A549 (cell line): ENCODE measurements at regions not wholly inside any gene's neighbourhood (a gene's known extent, or its start where the extent isn't known, plus 50 kb on each side); places are given as distances from the start of the nearest gene placed in this dataset.

Experiments
- ATAC-seq, 2 experiments: fragments of 200-7000 bp in 1 of 2; fragments of >200 bp in 1 of 2; cut with Nextera tagmentation in 1 of 2; cut with Tn5 transposase in 1 of 2; 3 replicates each; pipeline versions ENCODE4 v1.8.0 to v1.9.1; 2018 to 2020; ENCODE audit warnings: mild to moderate bottlenecking in 1 of 2, moderate library complexity in 1 of 2
- CTCF ChIA-PET: fragments of 300-600 bp; sonication (Branson Sonifier 250); formaldehyde crosslinking; extraction: SDS; loops from one replicate; lab custom pipeline; 2021; ENCODE audit warnings: antibody characterized with exemption, inconsistent platforms; lab: Yijun Ruan, JAX
- POLR2A ChIA-PET: fragments of 350-600 bp; formaldehyde crosslinking; extraction: SDS; loops from one replicate; lab custom pipeline; 2021; ENCODE audit warnings: antibody characterized with exemption, inconsistent platforms; lab: Yijun Ruan, JAX
- DNase-seq, 2 experiments: peaks; one replicate each; pipeline versions ENCODE4 v3.0.0 to v3.0.0-alpha.2; 2011 to 2016; ENCODE audit warnings: low read depth in 1 of 2, low spot score in 1 of 2
- FAIRE-seq: peaks from 2 replicates; lab custom pipeline; 2011; peaks lifted over from hg19 to GRCh38; lab: Jason Lieb, UNC
- H3K27ac ChIP-seq, 2 experiments: fragments of >200 bp; sonication (Bioruptor Twin); formaldehyde crosslinking; 3 replicates each; pipeline ENCODE4 v1.5.1; 2016 to 2017
- H3K4me1 ChIP-seq: fragments of >200 bp; sonication (Bioruptor Twin); formaldehyde crosslinking; 3 replicates; pipeline ENCODE4 v1.6.1; 2016
- H3K4me2 ChIP-seq: fragments of >200 bp; sonication (Bioruptor Twin); formaldehyde crosslinking; 3 replicates; pipeline ENCODE4 v1.6.1; 2016
- H3K4me3 ChIP-seq: fragments of >200 bp; sonication (Bioruptor Twin); formaldehyde crosslinking; 3 replicates; pipeline ENCODE4 v1.5.1; 2016
- H3K9me3 ChIP-seq: fragments of >200 bp; sonication (Bioruptor Twin); formaldehyde crosslinking; 3 replicates; pipeline ENCODE4 v1.6.1; 2016
- CBX2 ChIP-seq: fragments of 200-600 bp; sonication (generic); IDR thresholded peaks from 2 replicates; pipeline ENCODE4 v1.6.1; 2016; ENCODE audit warnings: low read depth, mild to moderate bottlenecking, borderline replicate concordance
- CTCF ChIP-seq: fragments of >200 bp; sonication (Bioruptor Twin); formaldehyde crosslinking; IDR thresholded peaks from 3 replicates; pipeline ENCODE4 v1.5.1; 2016
- EHF ChIP-seq: fragments of 250-450 bp; sonication (Bioruptor Pico); IDR thresholded peaks from 2 replicates; pipeline ENCODE4 v1.5.0; 2020; ENCODE audit warnings: mild to moderate bottlenecking
- EHMT2 ChIP-seq: fragments of 200-600 bp; sonication (generic); IDR thresholded peaks from 2 replicates; pipeline ENCODE4 v1.6.1; 2016; ENCODE audit warnings: antibody characterized with exemption, low read depth, mild to moderate bottlenecking, moderate library complexity
- EP300 ChIP-seq, 2 experiments: fragments of >200 bp; sonication (Bioruptor Twin); formaldehyde crosslinking; IDR thresholded peaks; 2 replicates in 1 of 2; 3 replicates in 1 of 2; pipeline ENCODE4 v1.6.1; 2016 to 2017
- FOSL2 ChIP-seq, 2 experiments: fragments of 450-650 bp in 1 of 2; fragments of >200 bp in 1 of 2; sonication (Bioruptor Twin) in 1 of 2; formaldehyde crosslinking; IDR thresholded peaks; 2 replicates each; pipeline versions ENCODE4 v1.5.0 to v1.6.1; 2016 to 2020; ENCODE audit warnings: mild to moderate bottlenecking in 1 of 2, moderate library complexity in 1 of 2
- GATA3 ChIP-seq: IDR thresholded peaks from 2 replicates; pipeline ENCODE4 v1.6.1; 2012; ENCODE audit warnings: borderline replicate concordance
- HEYL ChIP-seq: fragments of 250-450 bp; sonication (Bioruptor Pico); IDR thresholded peaks from 2 replicates; pipeline ENCODE4 v1.8.0; 2021; ENCODE audit warnings: mild to moderate bottlenecking, moderate library complexity
- HOXA7 ChIP-seq: fragments of 250-450 bp; sonication (Bioruptor Pico); IDR thresholded peaks from 2 replicates; pipeline ENCODE4 v1.5.0; 2020; ENCODE audit warnings: mild to moderate bottlenecking, moderate library complexity
- HOXB13 ChIP-seq: fragments of 250-450 bp; sonication (Bioruptor Pico); IDR thresholded peaks from 2 replicates; pipeline ENCODE4 v1.5.0; 2020; ENCODE audit warnings: low read depth, mild to moderate bottlenecking, moderate library complexity
- HOXB5 ChIP-seq: fragments of 250-450 bp; sonication (Bioruptor Pico); IDR thresholded peaks from 2 replicates; pipeline ENCODE4 v1.5.0; 2020; ENCODE audit warnings: mild to moderate bottlenecking, moderate library complexity
- KDM1A ChIP-seq: fragments of 200-600 bp; sonication (generic); IDR thresholded peaks from 2 replicates; pipeline ENCODE4 v1.6.1; 2016; ENCODE audit warnings: low read depth, mild to moderate bottlenecking
- KDM5A ChIP-seq: fragments of 200-600 bp; sonication (generic); IDR thresholded peaks from 2 replicates; pipeline ENCODE4 v1.6.1; 2016; ENCODE audit warnings: antibody characterized with exemption, mild to moderate bottlenecking
- MAZ ChIP-seq: fragments of 150-350 bp; IDR thresholded peaks from 2 replicates; pipeline ENCODE4 v1.6.1; 2014; ENCODE audit warnings: antibody characterized with exemption, low read depth, low read length, borderline replicate concordance
- NFE2L2 ChIP-seq: fragments of 150-350 bp; conservative IDR thresholded peaks from 2 replicates; pipeline ENCODE4 v1.6.1; 2014; ENCODE audit warnings: low read length
- NR3C1 ChIP-seq: fragments of >200 bp; sonication (Bioruptor Twin); formaldehyde crosslinking; IDR thresholded peaks from 3 replicates; pipeline ENCODE4 v1.6.1; 2017
- PHF8 ChIP-seq: fragments of 200-600 bp; sonication (generic); IDR thresholded peaks from 2 replicates; pipeline ENCODE4 v1.6.1; 2016; ENCODE audit warnings: low read depth, mild to moderate bottlenecking, antibody characterized with exemption, moderate library complexity, borderline replicate concordance
- POLR2A ChIP-seq: IDR thresholded peaks from 2 replicates; pipeline ENCODE4 v1.6.1; 2012; ENCODE audit warnings: mild to moderate bottlenecking, low read length
- POLR2AphosphoS2 ChIP-seq: conservative IDR thresholded peaks from 2 replicates; pipeline ENCODE4 v1.6.1; 2012; ENCODE audit warnings: low read length, improper control_type of control experiment, inconsistent platforms
- RARB ChIP-seq: fragments of 250-450 bp; sonication (Bioruptor Pico); IDR thresholded peaks from 2 replicates; pipeline ENCODE4 v1.8.0; 2021; ENCODE audit warnings: mild to moderate bottlenecking, moderate library complexity
- RNF2 ChIP-seq: fragments of 200-600 bp; sonication (generic); IDR thresholded peaks from 2 replicates; pipeline ENCODE4 v1.6.1; 2016; ENCODE audit warnings: low read depth, mild to moderate bottlenecking, antibody characterized with exemption, moderate library complexity, borderline replicate concordance
- SREBF2 ChIP-seq: fragments of 450-650 bp; IDR thresholded peaks from 2 replicates; pipeline ENCODE4 v1.6.1; 2014; ENCODE audit warnings: mild to moderate bottlenecking, moderate library complexity
- TFCP2L1 ChIP-seq: fragments of 250-450 bp; sonication (Bioruptor Pico); IDR thresholded peaks from 2 replicates; pipeline ENCODE4 v1.5.0; 2021; ENCODE audit warnings: mild to moderate bottlenecking
- TP53 ChIP-seq: fragments of 250-450 bp; sonication (Bioruptor Pico); IDR thresholded peaks from 2 replicates; pipeline ENCODE4 v1.5.0; 2021; ENCODE audit warnings: mild to moderate bottlenecking, moderate library complexity
- USF2 ChIP-seq: fragments of 450-650 bp; IDR thresholded peaks from 2 replicates; pipeline ENCODE4 v1.6.1; 2014; ENCODE audit warnings: antibody characterized with exemption
- ZC3H11A ChIP-seq: fragments of 450-650 bp; IDR thresholded peaks from 2 replicates; pipeline ENCODE4 v1.6.1; 2014; ENCODE audit warnings: antibody characterized with exemption, mild to moderate bottlenecking
- ZSCAN20 ChIP-seq: fragments of 250-450 bp; sonication (Bioruptor Pico); IDR thresholded peaks from 2 replicates; pipeline ENCODE4 v1.8.0; 2022; ENCODE audit warnings: mild to moderate bottlenecking, moderate library complexity
- WGBS: methylation state at CpG from one replicate; pipeline ENCODE4 v1.1.6; 2017; ENCODE audit errors: missing lambda C conversion rate; 5-methylcytosine and 5-hydroxymethylcytosine counted together
- TF ChIP-seq, protein P1 (sequence below): fragments of >200 bp; sonication (Bioruptor Twin); formaldehyde crosslinking; IDR thresholded peaks from 2 replicates; pipeline ENCODE4 v1.6.1; 2016
- TF ChIP-seq, protein P2 (sequence below): fragments of 250-450 bp; sonication (Bioruptor Pico); IDR thresholded peaks from 2 replicates; pipeline ENCODE4 v1.5.0; 2021; ENCODE audit warnings: mild to moderate bottlenecking, moderate library complexity, borderline replicate concordance

GRCh38 chr7:52120912-52121311, 804.3 kb upstream of the COBL start:
- H3K27ac ChIP-seq, result no peak overlapping the region
- H3K4me2 ChIP-seq, result no peak overlapping the region
- DNase-seq (no peak), ATAC-seq (no peak), FAIRE-seq (no peak)
- H3K4me3 ChIP-seq, result no peak overlapping the region
- WGBS, result under 1% methylated on average over 3 of the region's 3 CpGs
- POLR2A ChIA-PET, result no interaction called here
- CTCF ChIA-PET, result no interaction called here
- H3K9me3 ChIP-seq, result no peaks in the 10 kb centered on the region
- H3K4me1 ChIP-seq, result no peaks in the 10 kb centered on the region
- no peak for TF ChIP-seq CBX2
- TF ChIP-seq GATA3, result no peak
- TF ChIP-seq HOXB13 (CRISPR knock-in tag), result no peak
- TF ChIP-seq TFCP2L1 (CRISPR knock-in tag), result no peak
- no peak for TF ChIP-seq USF2
- no peak for TF ChIP-seq FOSL2 (IDR thresholded peaks at IDR 0.05)
- no peak for TF ChIP-seq FOSL2 (CRISPR knock-in tag; IDR thresholded peaks at IDR 0.05)
- TF ChIP-seq EP300 (IDR thresholded peaks at IDR 0.05), result no peak
- TF ChIP-seq, protein P1, sequence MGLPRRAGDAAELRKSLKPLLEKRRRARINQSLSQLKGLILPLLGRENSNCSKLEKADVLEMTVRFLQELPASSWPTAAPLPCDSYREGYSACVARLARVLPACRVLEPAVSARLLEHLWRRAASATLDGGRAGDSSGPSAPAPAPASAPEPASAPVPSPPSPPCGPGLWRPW, result no peak
- no peak for TF ChIP-seq CTCF
- TF ChIP-seq NR3C1, result no peak
- TF ChIP-seq HOXB5 (CRISPR knock-in tag), result no peak
- TF ChIP-seq ZSCAN20 (CRISPR knock-in tag), result no peak
- no peak for TF ChIP-seq NFE2L2
- TF ChIP-seq, protein P2, sequence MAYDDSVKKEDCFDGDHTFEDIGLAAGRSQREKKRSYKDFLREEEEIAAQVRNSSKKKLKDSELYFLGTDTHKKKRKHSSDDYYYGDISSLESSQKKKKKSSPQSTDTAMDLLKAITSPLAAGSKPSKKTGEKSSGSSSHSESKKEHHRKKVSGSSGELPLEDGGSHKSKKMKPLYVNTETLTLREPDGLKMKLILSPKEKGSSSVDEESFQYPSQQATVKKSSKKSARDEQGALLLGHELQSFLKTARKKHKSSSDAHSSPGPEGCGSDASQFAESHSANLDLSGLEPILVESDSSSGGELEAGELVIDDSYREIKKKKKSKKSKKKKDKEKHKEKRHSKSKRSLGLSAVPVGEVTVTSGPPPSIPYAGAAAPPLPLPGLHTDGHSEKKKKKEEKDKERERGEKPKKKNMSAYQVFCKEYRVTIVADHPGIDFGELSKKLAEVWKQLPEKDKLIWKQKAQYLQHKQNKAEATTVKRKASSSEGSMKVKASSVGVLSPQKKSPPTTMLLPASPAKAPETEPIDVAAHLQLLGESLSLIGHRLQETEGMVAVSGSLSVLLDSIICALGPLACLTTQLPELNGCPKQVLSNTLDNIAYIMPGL (CRISPR knock-in tag), result no peak
- TF ChIP-seq EHF (CRISPR knock-in tag), result no peak
- no peak for TF ChIP-seq RARB (CRISPR knock-in tag)
- TF ChIP-seq KDM1A, result no peak
- TF ChIP-seq PHF8, result no peak
- no peak for TF ChIP-seq POLR2A
- TF ChIP-seq TP53 (CRISPR knock-in tag), result no peak

- no peak overlapping the region for H3K27ac ChIP-seq
- no peaks in the 10 kb centered on the region for H3K4me1 ChIP-seq
- ChIA-PET POLR2A (no interaction called here), CTCF (no interaction called here)
- no peak overlapping the region for H3K4me3 ChIP-seq
- DNase-seq (no peak), ATAC-seq (no peak), FAIRE-seq (no peak)
- 0% methylated on average over 2 of the region's 2 CpGs for WGBS
- H3K9me3 ChIP-seq, result no peaks in the 10 kb centered on the region
- H3K4me2 ChIP-seq, result no peak overlapping the region
- TF ChIP-seq TP53 (CRISPR knock-in tag), result no peak
- no peak for TF ChIP-seq NR3C1
- no peak for TF ChIP-seq SREBF2
- TF ChIP-seq HOXB5 (CRISPR knock-in tag), result no peak
- no peak for TF ChIP-seq MAZ
- TF ChIP-seq CBX2, result no peak
- TF ChIP-seq RNF2, result no peak
- no peak for TF ChIP-seq EHMT2
- TF ChIP-seq ZC3H11A, result no peak
- TF ChIP-seq HEYL, result no peak
- no peak for TF ChIP-seq KDM5A
- no peak for TF ChIP-seq POLR2AphosphoS2
- no peak for TF ChIP-seq HOXA7 (CRISPR knock-in tag)
- TF ChIP-seq FOSL2 (IDR thresholded peaks at IDR 0.05), result no peak
- TF ChIP-seq FOSL2 (CRISPR knock-in tag; IDR thresholded peaks at IDR 0.05), result no peak
These were observed 802.9 kb upstream of the COBL start for GRCh38 chr7:52119537-52119936.
